Small intestine (tissue), 7 donors: ENCODE measurements at regions not wholly inside any gene's neighbourhood (a gene's known extent, or its start where the extent isn't known, plus 50 kb on each side); places are given as distances from the start of the nearest gene placed in this dataset.
A peak's percentile ranks its signal among the peaks of the same experiment; 100 is the strongest.

Experiments
- DNase-seq, 2 donors: peaks; one replicate each; pipeline versions ENCODE4 v3.0.0 to v3.0.0-alpha.2; 2013
- FAIRE-seq: peaks from 2 replicates; lab custom pipeline; 2012; peaks lifted over from hg19 to GRCh38; lab: Jason Lieb, UNC
- H3K27ac ChIP-seq, 3 donors: one replicate each; pipeline ENCODE4 v1.5.1; 2013; ENCODE audit warnings: low read length in 2 of 3, mild to moderate bottlenecking in 2 of 3, control low read depth in 1 of 3, inconsistent platforms in 1 of 3, low read depth in 1 of 3, moderate library complexity in 1 of 3
- H3K27me3 ChIP-seq, 3 donors: one replicate each; pipeline ENCODE4 v1.6.1; 2013; ENCODE audit warnings: low read length in 3 of 3, inconsistent platforms in 1 of 3; ENCODE audit not compliant: control insufficient read depth in 3 of 3, insufficient read depth in 3 of 3
- H3K36me3 ChIP-seq, 3 donors: one replicate each; pipeline ENCODE4 v1.6.1; 2013; ENCODE audit warnings: low read length in 3 of 3, inconsistent platforms in 1 of 3, low read depth in 1 of 3, mild to moderate bottlenecking in 1 of 3, moderate library complexity in 1 of 3; ENCODE audit not compliant: control insufficient read depth in 3 of 3, insufficient read depth in 2 of 3
- H3K4me1 ChIP-seq, 3 donors: one replicate each; pipeline ENCODE4 v1.6.1; 2013; ENCODE audit warnings: low read length in 2 of 3, inconsistent platforms in 1 of 3, low read depth in 1 of 3, mild to moderate bottlenecking in 1 of 3, moderate library complexity in 1 of 3; ENCODE audit not compliant: control insufficient read depth in 3 of 3, insufficient read depth in 2 of 3
- H3K4me3 ChIP-seq, 3 donors: one replicate each; pipeline ENCODE4 v1.5.1; 2013; ENCODE audit warnings: low read length in 3 of 3, control low read depth in 1 of 3, inconsistent platforms in 1 of 3, low read depth in 1 of 3, mild to moderate bottlenecking in 1 of 3, moderate library complexity in 1 of 3
- H3K9me3 ChIP-seq, 2 donors: one replicate each; pipeline ENCODE4 v1.6.1; 2013; ENCODE audit warnings: low read depth in 1 of 2, low read length in 1 of 2; ENCODE audit not compliant: control insufficient read depth in 2 of 2, insufficient read depth in 1 of 2
- WGBS, 3 donors: extraction: QIAGEN DNeasy Blood & Tissue Kit; methylation state at CpG; one replicate each; pipeline ENCODE4 v1.1.7; 2013; 5-methylcytosine and 5-hydroxymethylcytosine counted together
- donor health status: healthy with polysubstance abuse.
- donor health status: control.
- donor health status: control.
- donor health status: Bipolar disorder and iron deficiency.
- donor health status: healthy.

- DNase-seq, result no peak
- no peak for FAIRE-seq
- WGBS, 3 donors, result 84 to 96% (median 93%) methylated on average over 1 of the region's 1 CpG
- H3K36me3 ChIP-seq, result no peaks in the 10 kb centered on the region
- H3K27me3 ChIP-seq, result peaks cover 0 to 4% (median 0%) of the 10 kb centered on the region in 3 donors
- no peak overlapping the region for H3K4me3 ChIP-seq
- no peak overlapping the region for H3K27ac ChIP-seq
- no peaks in the 10 kb centered on the region for H3K9me3 ChIP-seq
- no peaks in the 10 kb centered on the region for H3K4me1 ChIP-seq
Observed at GRCh38 chr21:32842146-32842545, 70.6 kb upstream of the PAXBP1 start.

- Histone ChIP-seq H3K27me3 (peaks cover 0 to 11% (median 0%) of the 10 kb centered on the region in 3 donors), H3K4me3 (no peak overlapping the region), H3K27ac (no peak overlapping the region), H3K36me3 (no peaks in the 10 kb centered on the region), H3K9me3 (no peaks in the 10 kb centered on the region), H3K4me1 (no peaks in the 10 kb centered on the region)
- DNase-seq, result peak; percentile 5 to 25
- no peak for FAIRE-seq
- WGBS, 3 donors, result 44 to 63% (median 49%) methylated on average over 3 of the region's 3 CpGs
Observed at GRCh38 chr21:32843561-32843960, 72.0 kb upstream of the PAXBP1 start.

GRCh38 chr21:32844076-32844475 is 72.5 kb upstream of the PAXBP1 start:
- Histone ChIP-seq H3K9me3 (no peaks in the 10 kb centered on the region), H3K36me3 (no peaks in the 10 kb centered on the region), H3K4me1 (no peaks in the 10 kb centered on the region), H3K4me3 (no peak overlapping the region), H3K27ac (no peak overlapping the region), H3K27me3 (peaks cover 0 to 12% (median 0%) of the 10 kb centered on the region in 3 donors)
- 29 to 61% (median 39%) methylated on average over 1 of the region's 1 CpG for WGBS, 3 donors
- FAIRE-seq (no peak), DNase-seq (no peak)

GRCh38 chr21:32844653-32845436 is 73.3 kb upstream of the PAXBP1 start:
- H3K36me3 ChIP-seq, result no peaks in the 10 kb centered on the region
- no peak overlapping the region for H3K4me3 ChIP-seq
- 54 to 71% (median 67%) methylated on average over 14 of the region's 14 CpGs for WGBS, 3 donors
- peak; percentile 7 to 57 for DNase-seq
- no peaks in the 10 kb centered on the region for H3K4me1 ChIP-seq
- H3K27me3 ChIP-seq, result peaks cover 0 to 8% (median 0%) of the 10 kb centered on the region in 3 donors
- H3K9me3 ChIP-seq, result no peaks in the 10 kb centered on the region
- H3K27ac ChIP-seq, result no peak overlapping the region
- no peak for FAIRE-seq

GRCh38 chr21:32858628-32859027 is 87.1 kb upstream of the PAXBP1 start:
- no peak overlapping the region for H3K27ac ChIP-seq
- DNase-seq (no peak), FAIRE-seq (no peak)
- H3K27me3 ChIP-seq, result no peaks in the 10 kb centered on the region
- no peak overlapping the region for H3K4me3 ChIP-seq
- no peaks in the 10 kb centered on the region for H3K4me1 ChIP-seq
- 78 to 84% (median 80%) methylated on average over 4 of the region's 4 CpGs for WGBS, 3 donors
- peaks cover 0 to 30% of the 10 kb centered on the region in 2 donors for H3K9me3 ChIP-seq
- H3K36me3 ChIP-seq, result no peaks in the 10 kb centered on the region

GRCh38 chr21:32860399-32860798 is 88.8 kb upstream of the PAXBP1 start:
- no peak overlapping the region for H3K4me3 ChIP-seq
- no peak for FAIRE-seq

DNA sequence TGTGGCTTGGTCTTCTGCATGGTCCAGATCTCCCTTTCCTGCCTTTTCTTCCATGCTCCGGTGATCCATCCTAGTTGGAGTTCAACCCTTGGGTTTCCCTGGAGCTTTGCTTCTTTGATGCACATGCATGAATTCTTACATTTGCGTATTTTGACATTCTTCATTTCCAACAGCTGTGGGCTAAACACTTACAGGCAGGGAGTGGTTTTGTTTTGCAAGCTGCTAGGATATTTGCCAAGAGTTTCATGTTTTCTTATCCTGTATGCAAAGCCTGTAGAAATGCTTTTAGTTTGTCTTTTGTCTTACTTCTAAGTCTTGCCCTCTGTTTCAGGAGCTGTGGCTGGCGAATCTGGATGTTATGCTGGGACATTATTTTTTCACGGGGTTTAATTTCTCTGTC is 90.3 kb upstream of the PAXBP1 start:
- Histone ChIP-seq H3K9me3 (peaks cover 0 to 22% of the 10 kb centered on the region in 2 donors), H3K4me1 (no peaks in the 10 kb centered on the region), H3K27ac (no peak overlapping the region), H3K27me3 (peaks cover 0 to 5% (median 0%) of the 10 kb centered on the region in 3 donors), H3K4me3 (no peak overlapping the region), H3K36me3 (no peaks in the 10 kb centered on the region)
- 63 to 88% (median 81%) methylated on average over 4 of the region's 4 CpGs for WGBS, 3 donors
- FAIRE-seq, result no peak
- no peak for DNase-seq

More at GRCh38 chr21:32860399-32860798, 88.8 kb upstream of the PAXBP1 start:
- peaks cover 0 to 22% of the 10 kb centered on the region in 2 donors for H3K9me3 ChIP-seq
- DNase-seq, result no peak
- H3K4me1 ChIP-seq, result no peaks in the 10 kb centered on the region
- H3K27me3 ChIP-seq, result no peaks in the 10 kb centered on the region
- no peak overlapping the region for H3K27ac ChIP-seq
- no peaks in the 10 kb centered on the region for H3K36me3 ChIP-seq

GRCh38 chr21:32867597-32867996 is 96.0 kb upstream of the PAXBP1 start:
- no peaks in the 10 kb centered on the region for H3K4me1 ChIP-seq
- no peaks in the 10 kb centered on the region for H3K36me3 ChIP-seq
- no peak for FAIRE-seq
- peaks cover 0 to 5% (median 0%) of the 10 kb centered on the region in 3 donors for H3K27me3 ChIP-seq
- no peak overlapping the region for H3K27ac ChIP-seq
- no peak overlapping the region for H3K4me3 ChIP-seq
- H3K9me3 ChIP-seq, result no peaks in the 10 kb centered on the region
- WGBS, 3 donors, result 66 to 81% (median 71%) methylated on average over 4 of the region's 4 CpGs
- no peak for DNase-seq
